GM12873 (cell line): ENCODE measurements at regions not wholly inside any gene's neighbourhood (a gene's known extent, or its start where the extent isn't known, plus 50 kb on each side); places are given as distances from the start of the nearest gene placed in this dataset.

Experiments
- TF ChIP-seq, protein P1 (sequence below): IDR thresholded peaks from 2 replicates; pipeline ENCODE4 v1.5.1; 2012; ENCODE audit warnings: low read depth, mild to moderate bottlenecking, moderate library complexity, low read length, control low read depth; ENCODE audit not compliant: insufficient read depth; ENCODE audit errors: missing control alignments

DNA sequence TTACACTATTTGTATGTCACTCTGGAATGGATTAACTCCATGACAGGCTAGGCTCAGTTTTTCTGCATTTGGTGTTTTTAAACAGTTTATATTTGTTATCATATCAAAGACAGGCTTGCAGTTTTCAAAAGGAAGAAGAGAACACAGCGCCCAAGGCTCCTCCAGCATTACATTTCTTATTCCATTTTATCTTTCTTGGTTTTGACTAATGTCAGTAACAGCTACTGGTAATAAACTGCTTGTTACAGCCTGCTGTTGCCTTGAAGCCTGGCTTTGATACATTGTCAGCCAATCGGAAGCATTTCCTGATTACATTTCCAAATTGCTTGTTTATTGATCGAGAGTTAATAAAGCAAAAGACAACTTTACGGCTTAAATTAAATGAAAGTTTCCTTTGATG, 166.0 kb upstream of the MDFIC start:
- TF ChIP-seq, protein P1, sequence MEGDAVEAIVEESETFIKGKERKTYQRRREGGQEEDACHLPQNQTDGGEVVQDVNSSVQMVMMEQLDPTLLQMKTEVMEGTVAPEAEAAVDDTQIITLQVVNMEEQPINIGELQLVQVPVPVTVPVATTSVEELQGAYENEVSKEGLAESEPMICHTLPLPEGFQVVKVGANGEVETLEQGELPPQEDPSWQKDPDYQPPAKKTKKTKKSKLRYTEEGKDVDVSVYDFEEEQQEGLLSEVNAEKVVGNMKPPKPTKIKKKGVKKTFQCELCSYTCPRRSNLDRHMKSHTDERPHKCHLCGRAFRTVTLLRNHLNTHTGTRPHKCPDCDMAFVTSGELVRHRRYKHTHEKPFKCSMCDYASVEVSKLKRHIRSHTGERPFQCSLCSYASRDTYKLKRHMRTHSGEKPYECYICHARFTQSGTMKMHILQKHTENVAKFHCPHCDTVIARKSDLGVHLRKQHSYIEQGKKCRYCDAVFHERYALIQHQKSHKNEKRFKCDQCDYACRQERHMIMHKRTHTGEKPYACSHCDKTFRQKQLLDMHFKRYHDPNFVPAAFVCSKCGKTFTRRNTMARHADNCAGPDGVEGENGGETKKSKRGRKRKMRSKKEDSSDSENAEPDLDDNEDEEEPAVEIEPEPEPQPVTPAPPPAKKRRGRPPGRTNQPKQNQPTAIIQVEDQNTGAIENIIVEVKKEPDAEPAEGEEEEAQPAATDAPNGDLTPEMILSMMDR = no peak

DNA sequence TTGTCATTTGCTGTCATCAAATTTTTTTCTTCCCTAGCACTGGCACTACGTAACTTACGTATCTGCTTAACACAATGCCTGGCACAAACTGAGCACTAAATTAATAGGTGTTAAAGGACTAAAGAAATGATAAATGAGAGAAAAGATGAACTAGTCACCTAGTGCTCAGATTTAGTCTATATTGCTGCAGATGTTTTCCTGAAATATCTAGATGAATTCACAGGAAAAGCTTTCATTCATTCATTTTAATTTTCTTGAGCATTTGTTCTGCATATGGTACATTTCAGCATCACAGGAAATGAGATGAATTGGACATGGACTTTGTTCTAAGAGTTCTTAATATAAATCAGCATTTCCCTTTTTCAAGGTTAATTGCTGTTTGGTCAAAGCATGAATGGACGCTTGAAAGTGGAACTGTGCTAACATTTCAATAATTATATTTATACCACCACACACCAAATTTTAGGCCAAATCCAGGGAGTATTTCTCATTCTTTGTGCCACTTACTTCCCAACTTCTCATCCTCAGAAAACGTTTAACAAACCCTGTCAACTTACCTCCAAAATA, 163.2 kb upstream of the MDFIC start:
- TF ChIP-seq, protein P1 = no peak

DNA sequence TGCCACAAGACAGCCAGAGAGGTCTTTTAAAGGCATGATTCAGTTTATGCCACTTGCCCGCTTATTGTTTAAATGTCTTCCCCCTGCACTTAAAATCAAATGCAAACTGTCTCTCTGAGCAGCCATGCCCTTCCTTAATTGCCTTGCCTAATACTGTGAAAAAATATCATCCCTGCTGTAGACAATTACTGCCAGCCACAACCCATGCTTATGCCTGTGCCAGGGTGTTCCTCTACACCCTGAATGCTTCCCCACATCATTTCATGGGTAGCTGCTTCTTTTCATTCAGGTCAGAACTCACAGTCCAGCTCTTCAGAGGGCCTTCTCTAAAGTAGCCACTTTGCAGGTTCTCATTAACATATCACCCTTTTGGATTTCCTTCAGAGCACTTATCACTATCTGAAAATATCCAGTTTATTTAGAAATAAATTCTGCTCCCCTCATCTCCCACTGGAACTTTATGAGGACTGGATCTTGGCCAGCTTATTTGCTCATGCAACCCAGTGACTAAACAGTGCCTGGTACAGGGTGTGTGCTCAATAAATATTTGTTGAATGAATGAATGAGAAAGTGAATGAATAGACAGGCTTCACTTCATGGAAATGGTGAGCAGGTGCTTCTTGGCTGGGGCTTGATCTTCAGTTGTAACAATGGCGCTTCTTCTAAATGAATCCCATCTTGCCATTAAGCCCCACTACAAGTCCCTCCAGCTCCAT, 162.4 kb upstream of the MDFIC start:
- TF ChIP-seq, protein P1 = no peak

DNA sequence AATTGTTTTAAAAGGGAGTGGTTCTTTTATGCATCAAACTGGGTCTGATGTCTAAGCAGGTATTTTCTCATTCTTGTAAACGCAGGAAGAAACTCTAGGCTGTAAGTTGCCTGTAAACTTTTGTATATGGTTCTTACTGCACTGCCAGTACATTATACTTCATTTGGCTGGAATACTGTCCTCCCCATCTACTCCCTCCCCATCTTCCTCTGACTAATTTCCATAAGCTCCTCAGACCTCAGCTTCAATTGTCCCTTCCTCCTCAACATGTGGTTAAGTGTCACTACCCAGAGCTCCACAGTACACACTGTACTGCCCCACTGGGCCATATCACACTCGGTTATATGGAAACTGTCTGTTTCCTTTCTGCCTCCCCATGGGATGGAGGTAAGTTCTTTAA, 161.4 kb upstream of the MDFIC start:
- TF ChIP-seq, protein P1 = no peak

DNA sequence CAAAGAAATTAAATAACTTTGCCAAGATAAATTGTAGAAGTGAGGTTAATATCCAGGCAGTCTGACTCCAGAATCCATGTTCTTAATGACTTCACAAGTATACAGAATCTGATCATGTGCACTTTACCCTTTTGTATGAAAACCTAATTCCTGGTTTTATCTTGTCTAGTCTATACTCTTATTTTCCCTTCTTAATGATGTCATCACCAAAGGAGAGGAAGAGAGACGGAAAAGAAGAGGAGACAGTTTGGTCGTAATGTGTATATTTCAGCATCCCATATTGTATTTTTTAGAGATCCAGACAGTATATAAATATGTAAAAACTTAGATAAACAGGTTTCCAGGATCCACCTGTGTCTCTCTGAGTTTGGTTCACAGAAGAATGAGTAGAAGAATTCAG, 159.9 kb upstream of the MDFIC start:
- TF ChIP-seq, protein P1 = no peak

DNA sequence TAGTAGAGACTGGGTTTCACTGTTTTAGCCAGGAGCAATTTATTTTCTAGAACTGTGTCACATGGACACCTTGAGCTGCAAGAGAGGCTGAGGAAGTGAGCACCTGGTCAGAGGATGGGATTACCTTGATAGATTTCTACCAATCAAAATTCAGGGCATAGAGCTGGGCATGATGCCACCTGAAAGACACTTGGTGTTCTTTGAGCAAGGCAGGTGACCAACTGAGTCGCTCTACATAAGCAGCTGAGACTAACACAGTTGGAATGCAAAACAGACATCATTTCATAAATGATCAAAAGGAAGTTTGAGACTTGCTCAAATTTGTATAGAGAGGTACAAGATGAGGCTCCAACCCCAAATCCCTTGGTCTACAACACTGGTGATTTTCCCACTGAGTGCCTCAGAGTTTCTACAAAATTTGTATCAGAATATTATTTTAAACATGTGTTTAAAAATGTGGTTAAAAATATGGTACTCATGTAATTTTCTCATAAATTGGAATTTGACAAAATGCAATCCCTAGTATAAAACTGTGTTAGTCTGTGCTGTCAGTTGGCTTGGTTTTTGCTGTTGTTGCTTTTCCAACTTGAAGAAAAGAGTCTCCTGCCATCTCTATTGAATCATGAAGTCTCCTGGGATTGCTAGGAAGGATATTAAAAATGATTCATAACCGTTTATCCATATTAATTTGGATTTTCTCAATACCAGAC, 156.4 kb upstream of the MDFIC start:
- TF ChIP-seq, protein P1 = no peak

DNA sequence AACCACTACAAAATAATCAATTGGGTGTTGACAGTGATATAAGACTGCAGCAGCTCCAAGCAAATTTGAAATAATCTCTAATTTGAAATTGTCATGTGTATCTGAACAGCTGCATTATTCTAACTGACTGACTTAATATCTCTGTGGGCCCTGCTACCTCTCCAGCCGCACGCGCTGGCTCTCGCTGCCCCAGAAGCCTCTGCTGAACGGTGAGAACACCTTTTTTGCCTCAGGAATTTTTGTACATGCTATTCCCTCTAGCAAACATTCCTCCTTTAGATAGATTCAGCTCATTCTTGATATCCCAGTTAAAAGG, 155.9 kb upstream of the MDFIC start:
- TF ChIP-seq, protein P1 = no peak
